GM23338 (cell line): ENCODE measurements at regions not wholly inside any gene's neighbourhood (a gene's known extent, or its start where the extent isn't known, plus 50 kb on each side); places are given as distances from the start of the nearest gene placed in this dataset.

Experiments
- ATAC-seq: fragments of 200-7000 bp; cut with Tn5 transposase; 3 replicates; pipeline ENCODE4 v1.9.1; 2020
- DNase-seq: peaks from one replicate; pipeline ENCODE4 v3.0.0-alpha.2; 2015; ENCODE audit warnings: low spot score
- H2AFZ ChIP-seq: fragments of 200-600 bp; sonication (generic); 2 replicates; pipeline ENCODE4 v1.8.0; 2016; ENCODE audit warnings: antibody characterized with exemption, mild to moderate bottlenecking, moderate library complexity
- H3F3A ChIP-seq: fragments of 200-600 bp; sonication (generic); replicated peaks from 2 replicates; pipeline ENCODE4 v1.8.0; 2017; ENCODE audit warnings: antibody characterized with exemption, mixed run types, low read depth
- H3K27ac ChIP-seq: fragments of 200-600 bp; sonication (generic); 2 replicates; pipeline ENCODE4 v1.6.1; 2016; ENCODE audit warnings: low read depth
- H3K27me3 ChIP-seq: fragments of 200-600 bp; sonication (generic); 2 replicates; pipeline ENCODE4 v1.8.0; 2016; ENCODE audit warnings: mild to moderate bottlenecking, mixed run types, moderate library complexity; ENCODE audit not compliant: insufficient read depth
- H3K36me3 ChIP-seq: fragments of 200-600 bp; sonication (generic); 2 replicates; pipeline ENCODE4 v1.8.0; 2016; ENCODE audit warnings: mild to moderate bottlenecking; ENCODE audit not compliant: insufficient read depth
- H3K4me1 ChIP-seq: fragments of 200-600 bp; sonication (generic); 2 replicates; pipeline ENCODE4 v1.8.0; 2016; ENCODE audit warnings: mild to moderate bottlenecking, moderate library complexity; ENCODE audit not compliant: insufficient read depth
- H3K4me2 ChIP-seq: fragments of 200-600 bp; sonication (generic); 2 replicates; pipeline ENCODE4 v1.7.1; 2017; ENCODE audit warnings: mixed run types
- H3K4me3 ChIP-seq: fragments of 200-600 bp; sonication (generic); 2 replicates; pipeline ENCODE4 v1.6.1; 2016; ENCODE audit warnings: mixed run types
- H3K79me2 ChIP-seq: fragments of 200-600 bp; sonication (generic); replicated peaks from 2 replicates; pipeline ENCODE4 v1.8.0; 2017; ENCODE audit warnings: mild to moderate bottlenecking; ENCODE audit not compliant: insufficient read depth
- H3K9me2 ChIP-seq: fragments of 200-600 bp; sonication (generic); 2 replicates; pipeline ENCODE4 v1.8.0; 2017; ENCODE audit not compliant: insufficient read depth
- H4K20me1 ChIP-seq: fragments of 200-600 bp; sonication (generic); replicated peaks from 2 replicates; pipeline ENCODE4 v1.8.0; 2017; ENCODE audit warnings: mild to moderate bottlenecking; ENCODE audit not compliant: insufficient read depth
- H3K27ac Mint-ChIP-seq: 2 replicates; pipeline ENCODE4 v1.8.0; 2020; ENCODE audit warnings: inconsistent platforms, mild to moderate bottlenecking, moderate library complexity, mixed read lengths
- H3K27me3 Mint-ChIP-seq: 3 replicates; pipeline ENCODE4 v1.8.0; 2022; ENCODE audit warnings: low read depth, mild to moderate bottlenecking, moderate library complexity, mixed read lengths, inconsistent platforms; ENCODE audit not compliant: insufficient read depth, poor library complexity
- H3K36me3 Mint-ChIP-seq: 3 replicates; pipeline ENCODE4 v1.8.0; 2021; ENCODE audit warnings: low read depth, mild to moderate bottlenecking, inconsistent platforms, moderate library complexity, mixed read lengths
- H3K4me1 Mint-ChIP-seq: 3 replicates; pipeline ENCODE4 v1.8.0; 2020; ENCODE audit warnings: mild to moderate bottlenecking, inconsistent platforms, mixed read lengths
- H3K4me3 Mint-ChIP-seq: 3 replicates; pipeline ENCODE4 v1.8.0; 2021; ENCODE audit warnings: moderate library complexity, mild to moderate bottlenecking, inconsistent platforms, mixed read lengths
- H3K9me3 Mint-ChIP-seq: 3 replicates; pipeline ENCODE4 v1.8.0; 2020; ENCODE audit warnings: moderate library complexity, mild to moderate bottlenecking, inconsistent platforms, mixed read lengths
- TF ChIP-seq, protein P1 (sequence below): IDR thresholded peaks from one replicate; pipeline ENCODE4 v1.6.1; 2018; ENCODE audit warnings: antibody characterized with exemption; ENCODE audit not compliant: unreplicated experiment
- TF ChIP-seq, protein P2 (sequence below), 2 experiments: fragments of 200-600 bp in 1 of 2; sonication (generic) in 1 of 2; conservative IDR thresholded peaks; 2 replicates each; pipeline versions ENCODE4 v1.5.1 to v1.6.1; 2016 to 2017; ENCODE audit warnings: antibody characterized with exemption in 2 of 2, low read depth in 2 of 2, mild to moderate bottlenecking in 2 of 2, moderate library complexity in 1 of 2
- TF ChIP-seq, protein P3 (sequence below): fragments of 250-450 bp; sonication (Bioruptor Pico); IDR thresholded peaks from 2 replicates; pipeline ENCODE4 v1.5.0; 2020; ENCODE audit warnings: mild to moderate bottlenecking, moderate library complexity

DNA sequence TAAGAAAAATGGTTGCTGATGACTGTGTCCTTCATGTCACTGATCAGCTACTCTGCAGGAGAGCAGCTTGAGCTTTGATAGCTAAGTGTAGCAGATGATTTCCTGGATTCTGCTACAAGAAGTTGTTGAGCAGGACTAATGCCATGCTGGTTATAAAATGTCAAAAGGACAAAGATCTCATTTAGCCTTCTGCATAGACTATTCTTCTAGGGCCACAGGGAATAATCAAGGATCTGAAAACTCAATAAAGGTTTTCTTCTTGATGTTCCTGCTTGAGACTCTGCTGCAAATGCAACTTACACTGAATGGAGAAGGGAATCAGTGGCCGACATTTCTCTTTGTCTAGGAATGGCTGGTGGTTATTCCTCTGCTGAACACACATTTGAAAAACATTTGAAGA, 360.3 kb upstream of the PTCHD4 start:
- H3K79me2 ChIP-seq, result no peaks in the 10 kb centered on the region
- 0 out of 2 replicates have a peak, but pooled peaks cover 5% of the 10 kb centered on the region for H3K9me2 ChIP-seq
- H3K36me3 Mint-ChIP-seq, result no peaks in the 10 kb centered on the region
- DNase-seq, result no peak
- TF ChIP-seq, protein P1, sequence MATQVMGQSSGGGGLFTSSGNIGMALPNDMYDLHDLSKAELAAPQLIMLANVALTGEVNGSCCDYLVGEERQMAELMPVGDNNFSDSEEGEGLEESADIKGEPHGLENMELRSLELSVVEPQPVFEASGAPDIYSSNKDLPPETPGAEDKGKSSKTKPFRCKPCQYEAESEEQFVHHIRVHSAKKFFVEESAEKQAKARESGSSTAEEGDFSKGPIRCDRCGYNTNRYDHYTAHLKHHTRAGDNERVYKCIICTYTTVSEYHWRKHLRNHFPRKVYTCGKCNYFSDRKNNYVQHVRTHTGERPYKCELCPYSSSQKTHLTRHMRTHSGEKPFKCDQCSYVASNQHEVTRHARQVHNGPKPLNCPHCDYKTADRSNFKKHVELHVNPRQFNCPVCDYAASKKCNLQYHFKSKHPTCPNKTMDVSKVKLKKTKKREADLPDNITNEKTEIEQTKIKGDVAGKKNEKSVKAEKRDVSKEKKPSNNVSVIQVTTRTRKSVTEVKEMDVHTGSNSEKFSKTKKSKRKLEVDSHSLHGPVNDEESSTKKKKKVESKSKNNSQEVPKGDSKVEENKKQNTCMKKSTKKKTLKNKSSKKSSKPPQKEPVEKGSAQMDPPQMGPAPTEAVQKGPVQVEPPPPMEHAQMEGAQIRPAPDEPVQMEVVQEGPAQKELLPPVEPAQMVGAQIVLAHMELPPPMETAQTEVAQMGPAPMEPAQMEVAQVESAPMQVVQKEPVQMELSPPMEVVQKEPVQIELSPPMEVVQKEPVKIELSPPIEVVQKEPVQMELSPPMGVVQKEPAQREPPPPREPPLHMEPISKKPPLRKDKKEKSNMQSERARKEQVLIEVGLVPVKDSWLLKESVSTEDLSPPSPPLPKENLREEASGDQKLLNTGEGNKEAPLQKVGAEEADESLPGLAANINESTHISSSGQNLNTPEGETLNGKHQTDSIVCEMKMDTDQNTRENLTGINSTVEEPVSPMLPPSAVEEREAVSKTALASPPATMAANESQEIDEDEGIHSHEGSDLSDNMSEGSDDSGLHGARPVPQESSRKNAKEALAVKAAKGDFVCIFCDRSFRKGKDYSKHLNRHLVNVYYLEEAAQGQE, result no peak
- no peak for ATAC-seq
- H3K27ac Mint-ChIP-seq, result no peak overlapping the region
- no peaks in the 10 kb centered on the region for H3K4me1 ChIP-seq
- no peaks in the 10 kb centered on the region for H3K9me3 Mint-ChIP-seq
- H3K27me3 ChIP-seq, result no peaks in the 10 kb centered on the region
- H3K4me3 ChIP-seq, result no peak overlapping the region
- no peak overlapping the region for H3K4me3 Mint-ChIP-seq
- no peaks in the 10 kb centered on the region for H3F3A ChIP-seq
- H3K27me3 Mint-ChIP-seq, result no peaks in the 10 kb centered on the region
- H3K4me1 Mint-ChIP-seq, result no peaks in the 10 kb centered on the region
- no peak overlapping the region for H3K4me2 ChIP-seq
- H4K20me1 ChIP-seq, result no peaks in the 10 kb centered on the region
- H2AFZ ChIP-seq, result 0 out of 2 replicates have a peak overlapping the region, but pooled peaks have one; percentile 12
- no peaks in the 10 kb centered on the region for H3K36me3 ChIP-seq
- H3K27ac ChIP-seq, result no peak overlapping the region

DNA sequence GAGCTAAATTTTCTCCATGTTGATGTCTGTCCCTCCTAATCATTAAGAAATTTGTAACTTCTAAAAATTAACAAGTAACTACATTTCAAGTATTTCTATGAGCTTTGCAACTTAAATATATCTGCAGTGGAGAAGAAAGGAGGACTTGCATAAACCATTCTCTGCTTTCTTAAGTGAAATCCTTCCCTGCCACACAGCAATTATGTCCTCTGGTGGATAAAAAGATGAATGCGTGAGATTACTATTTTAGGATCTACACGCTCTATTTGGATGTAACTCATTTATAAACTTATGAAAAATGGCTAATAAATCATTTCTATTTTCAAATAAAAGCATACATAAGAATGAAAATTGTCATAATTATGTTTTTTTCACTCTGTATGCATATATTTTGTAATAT, 338.0 kb upstream of the PTCHD4 start:
- Mint-ChIP-seq H3K9me3 (peaks cover 12% of the 10 kb centered on the region; the same call in 2 of the 3 replicates), H3K4me1 (no peaks in the 10 kb centered on the region), H3K36me3 (peaks cover 4% of the 10 kb centered on the region; the same call in 2 of the 3 replicates), H3K27ac (no peak overlapping the region), H3K4me3 (no peak overlapping the region), H3K27me3 (peaks cover 1% of the 10 kb centered on the region)
- TF ChIP-seq, protein P2, sequence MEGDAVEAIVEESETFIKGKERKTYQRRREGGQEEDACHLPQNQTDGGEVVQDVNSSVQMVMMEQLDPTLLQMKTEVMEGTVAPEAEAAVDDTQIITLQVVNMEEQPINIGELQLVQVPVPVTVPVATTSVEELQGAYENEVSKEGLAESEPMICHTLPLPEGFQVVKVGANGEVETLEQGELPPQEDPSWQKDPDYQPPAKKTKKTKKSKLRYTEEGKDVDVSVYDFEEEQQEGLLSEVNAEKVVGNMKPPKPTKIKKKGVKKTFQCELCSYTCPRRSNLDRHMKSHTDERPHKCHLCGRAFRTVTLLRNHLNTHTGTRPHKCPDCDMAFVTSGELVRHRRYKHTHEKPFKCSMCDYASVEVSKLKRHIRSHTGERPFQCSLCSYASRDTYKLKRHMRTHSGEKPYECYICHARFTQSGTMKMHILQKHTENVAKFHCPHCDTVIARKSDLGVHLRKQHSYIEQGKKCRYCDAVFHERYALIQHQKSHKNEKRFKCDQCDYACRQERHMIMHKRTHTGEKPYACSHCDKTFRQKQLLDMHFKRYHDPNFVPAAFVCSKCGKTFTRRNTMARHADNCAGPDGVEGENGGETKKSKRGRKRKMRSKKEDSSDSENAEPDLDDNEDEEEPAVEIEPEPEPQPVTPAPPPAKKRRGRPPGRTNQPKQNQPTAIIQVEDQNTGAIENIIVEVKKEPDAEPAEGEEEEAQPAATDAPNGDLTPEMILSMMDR (conservative IDR thresholded peaks at IDR 0.05; ENCODE audit: low read depth in 2 of 2), result peak; percentile 29 to 35; a peak in 3 of 4 replicates
- TF ChIP-seq, protein P3, sequence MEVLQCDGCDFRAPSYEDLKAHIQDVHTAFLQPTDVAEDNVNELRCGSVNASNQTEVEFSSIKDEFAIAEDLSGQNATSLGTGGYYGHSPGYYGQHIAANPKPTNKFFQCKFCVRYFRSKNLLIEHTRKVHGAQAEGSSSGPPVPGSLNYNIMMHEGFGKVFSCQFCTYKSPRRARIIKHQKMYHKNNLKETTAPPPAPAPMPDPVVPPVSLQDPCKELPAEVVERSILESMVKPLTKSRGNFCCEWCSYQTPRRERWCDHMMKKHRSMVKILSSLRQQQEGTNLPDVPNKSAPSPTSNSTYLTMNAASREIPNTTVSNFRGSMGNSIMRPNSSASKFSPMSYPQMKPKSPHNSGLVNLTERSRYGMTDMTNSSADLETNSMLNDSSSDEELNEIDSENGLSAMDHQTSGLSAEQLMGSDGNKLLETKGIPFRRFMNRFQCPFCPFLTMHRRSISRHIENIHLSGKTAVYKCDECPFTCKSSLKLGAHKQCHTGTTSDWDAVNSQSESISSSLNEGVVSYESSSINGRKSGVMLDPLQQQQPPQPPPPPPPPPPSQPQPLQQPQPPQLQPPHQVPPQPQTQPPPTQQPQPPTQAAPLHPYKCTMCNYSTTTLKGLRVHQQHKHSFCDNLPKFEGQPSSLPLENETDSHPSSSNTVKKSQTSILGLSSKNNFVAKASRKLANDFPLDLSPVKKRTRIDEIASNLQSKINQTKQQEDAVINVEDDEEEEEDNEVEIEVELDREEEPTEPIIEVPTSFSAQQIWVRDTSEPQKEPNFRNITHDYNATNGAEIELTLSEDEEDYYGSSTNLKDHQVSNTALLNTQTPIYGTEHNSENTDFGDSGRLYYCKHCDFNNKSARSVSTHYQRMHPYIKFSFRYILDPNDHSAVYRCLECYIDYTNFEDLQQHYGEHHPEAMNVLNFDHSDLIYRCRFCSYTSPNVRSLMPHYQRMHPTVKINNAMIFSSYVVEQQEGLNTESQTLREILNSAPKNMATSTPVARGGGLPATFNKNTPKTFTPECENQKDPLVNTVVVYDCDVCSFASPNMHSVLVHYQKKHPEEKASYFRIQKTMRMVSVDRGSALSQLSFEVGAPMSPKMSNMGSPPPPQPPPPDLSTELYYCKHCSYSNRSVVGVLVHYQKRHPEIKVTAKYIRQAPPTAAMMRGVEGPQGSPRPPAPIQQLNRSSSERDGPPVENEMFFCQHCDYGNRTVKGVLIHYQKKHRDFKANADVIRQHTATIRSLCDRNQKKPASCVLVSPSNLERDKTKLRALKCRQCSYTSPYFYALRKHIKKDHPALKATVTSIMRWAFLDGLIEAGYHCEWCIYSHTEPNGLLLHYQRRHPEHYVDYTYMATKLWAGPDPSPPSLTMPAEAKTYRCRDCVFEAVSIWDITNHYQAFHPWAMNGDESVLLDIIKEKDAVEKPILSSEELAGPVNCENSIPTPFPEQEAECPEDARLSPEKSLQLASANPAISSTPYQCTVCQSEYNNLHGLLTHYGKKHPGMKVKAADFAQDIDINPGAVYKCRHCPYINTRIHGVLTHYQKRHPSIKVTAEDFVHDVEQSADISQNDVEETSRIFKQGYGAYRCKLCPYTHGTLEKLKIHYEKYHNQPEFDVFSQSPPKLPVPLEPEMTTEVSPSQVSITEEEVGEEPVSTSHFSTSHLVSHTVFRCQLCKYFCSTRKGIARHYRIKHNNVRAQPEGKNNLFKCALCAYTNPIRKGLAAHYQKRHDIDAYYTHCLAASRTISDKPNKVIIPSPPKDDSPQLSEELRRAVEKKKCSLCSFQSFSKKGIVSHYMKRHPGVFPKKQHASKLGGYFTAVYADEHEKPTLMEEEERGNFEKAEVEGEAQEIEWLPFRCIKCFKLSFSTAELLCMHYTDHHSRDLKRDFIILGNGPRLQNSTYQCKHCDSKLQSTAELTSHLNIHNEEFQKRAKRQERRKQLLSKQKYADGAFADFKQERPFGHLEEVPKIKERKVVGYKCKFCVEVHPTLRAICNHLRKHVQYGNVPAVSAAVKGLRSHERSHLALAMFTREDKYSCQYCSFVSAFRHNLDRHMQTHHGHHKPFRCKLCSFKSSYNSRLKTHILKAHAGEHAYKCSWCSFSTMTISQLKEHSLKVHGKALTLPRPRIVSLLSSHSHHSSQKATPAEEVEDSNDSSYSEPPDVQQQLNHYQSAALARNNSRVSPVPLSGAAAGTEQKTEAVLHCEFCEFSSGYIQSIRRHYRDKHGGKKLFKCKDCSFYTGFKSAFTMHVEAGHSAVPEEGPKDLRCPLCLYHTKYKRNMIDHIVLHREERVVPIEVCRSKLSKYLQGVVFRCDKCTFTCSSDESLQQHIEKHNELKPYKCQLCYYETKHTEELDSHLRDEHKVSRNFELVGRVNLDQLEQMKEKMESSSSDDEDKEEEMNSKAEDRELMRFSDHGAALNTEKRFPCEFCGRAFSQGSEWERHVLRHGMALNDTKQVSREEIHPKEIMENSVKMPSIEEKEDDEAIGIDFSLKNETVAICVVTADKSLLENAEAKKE, result no peak
- no peaks in the 10 kb centered on the region for H4K20me1 ChIP-seq
- no peak overlapping the region for H2AFZ ChIP-seq
- no peaks in the 10 kb centered on the region for H3F3A ChIP-seq
- H3K4me3 ChIP-seq, result no peak overlapping the region
- no peaks in the 10 kb centered on the region for H3K27me3 ChIP-seq
- no peaks in the 10 kb centered on the region for H3K79me2 ChIP-seq
- H3K4me1 ChIP-seq, result no peaks in the 10 kb centered on the region
- ATAC-seq, result no peak
- H3K27ac ChIP-seq, result no peak overlapping the region
- no peaks in the 10 kb centered on the region for H3K36me3 ChIP-seq
- no peak overlapping the region for H3K4me2 ChIP-seq
- peak; percentile 21 for DNase-seq
- H3K9me2 ChIP-seq, result no peaks in the 10 kb centered on the region
